Right lung (tissue), 2 donors: ENCODE measurements at regions not wholly inside any gene's neighbourhood (a gene's known extent, or its start where the extent isn't known, plus 50 kb on each side); places are given as distances from the start of the nearest gene placed in this dataset.
A peak's percentile ranks its signal among the peaks of the same experiment; 100 is the strongest.
"Not testable (repeated sequence)": the region's sequence is repeated elsewhere in the genome, so short reads cannot be mapped to it uniquely, and the experiment has no call there.

Experiments
- DNase-seq, 2 donors: peaks; one replicate each; pipeline ENCODE4 v3.0.0-alpha.2; 2013

GRCh38 chrX:104376937-104377336 lies 122.2 kb upstream of the ESX1 start:
- DNase-seq: no peak

GRCh38 chrX:104372547-104372946 lies 117.8 kb upstream of the ESX1 start:
- no peak for DNase-seq

- DNase-seq: no peak
These were observed 115.4 kb upstream of the ESX1 start for GRCh38 chrX:104370089-104370488.

- not testable (repeated sequence) for DNase-seq
These were observed 106.0 kb upstream of the ESX1 start for GRCh38 chrX:104360774-104361173.

- no peak for DNase-seq
These were observed 104.4 kb upstream of the ESX1 start for GRCh38 chrX:104359124-104359523.

GRCh38 chrX:104351173-104351769 lies 96.5 kb upstream of the ESX1 start:
- DNase-seq: no peak

- DNase-seq: no peak
These were observed 93.1 kb upstream of the ESX1 start for GRCh38 chrX:104347860-104348259.

GRCh38 chrX:104343428-104344129 lies 88.8 kb upstream of the ESX1 start:
- DNase-seq: peak; percentile 7 to 22

- no peak for DNase-seq
These were observed 87.3 kb upstream of the ESX1 start for GRCh38 chrX:104342065-104342464.

GRCh38 chrX:104335756-104336155 lies 81.0 kb upstream of the ESX1 start:
- DNase-seq: no peak

- no peak for DNase-seq
These were observed 80.2 kb upstream of the ESX1 start for GRCh38 chrX:104334971-104335370.

- DNase-seq: no peak
These were observed 76.2 kb upstream of the ESX1 start for GRCh38 chrX:104330966-104331365.

- DNase-seq: no peak
These were observed 75.0 kb upstream of the ESX1 start for GRCh38 chrX:104329731-104330130.

- DNase-seq: no peak
These were observed 70.5 kb upstream of the ESX1 start for GRCh38 chrX:104325213-104325585.

GRCh38 chrX:104324461-104325212 lies 69.9 kb upstream of the ESX1 start:
- no peak for DNase-seq

GRCh38 chrX:104319346-104319745 lies 64.6 kb upstream of the ESX1 start:
- no peak for DNase-seq

- no peak for DNase-seq
These were observed 63.7 kb upstream of the ESX1 start for GRCh38 chrX:104318330-104319009.

- no peak for DNase-seq
These were observed 62.0 kb upstream of the ESX1 start for GRCh38 chrX:104316739-104317138.

GRCh38 chrX:104315555-104315954 lies 60.8 kb upstream of the ESX1 start:
- no peak for DNase-seq

GRCh38 chrX:104310657-104311254 lies 56.0 kb upstream of the ESX1 start:
- no peak for DNase-seq

GRCh38 chrX:104310090-104310489 lies 55.4 kb upstream of the ESX1 start:
- DNase-seq: peak; percentile 0 to 3

GRCh38 chrX:104309169-104309568 lies 54.4 kb upstream of the ESX1 start:
- DNase-seq: no peak
